Right kidney (tissue), 1 donor: ENCODE measurements at regions not wholly inside any gene's neighbourhood (a gene's known extent, or its start where the extent isn't known, plus 50 kb on each side); places are given as distances from the start of the nearest gene placed in this dataset.
"Not testable (repeated sequence)": the region's sequence is repeated elsewhere in the genome, so short reads cannot be mapped to it uniquely, and the experiment has no call there.

Source experiments
- DNase-seq: peaks from one replicate; pipeline ENCODE4 v3.0.0-alpha.2; 2016

DNA sequence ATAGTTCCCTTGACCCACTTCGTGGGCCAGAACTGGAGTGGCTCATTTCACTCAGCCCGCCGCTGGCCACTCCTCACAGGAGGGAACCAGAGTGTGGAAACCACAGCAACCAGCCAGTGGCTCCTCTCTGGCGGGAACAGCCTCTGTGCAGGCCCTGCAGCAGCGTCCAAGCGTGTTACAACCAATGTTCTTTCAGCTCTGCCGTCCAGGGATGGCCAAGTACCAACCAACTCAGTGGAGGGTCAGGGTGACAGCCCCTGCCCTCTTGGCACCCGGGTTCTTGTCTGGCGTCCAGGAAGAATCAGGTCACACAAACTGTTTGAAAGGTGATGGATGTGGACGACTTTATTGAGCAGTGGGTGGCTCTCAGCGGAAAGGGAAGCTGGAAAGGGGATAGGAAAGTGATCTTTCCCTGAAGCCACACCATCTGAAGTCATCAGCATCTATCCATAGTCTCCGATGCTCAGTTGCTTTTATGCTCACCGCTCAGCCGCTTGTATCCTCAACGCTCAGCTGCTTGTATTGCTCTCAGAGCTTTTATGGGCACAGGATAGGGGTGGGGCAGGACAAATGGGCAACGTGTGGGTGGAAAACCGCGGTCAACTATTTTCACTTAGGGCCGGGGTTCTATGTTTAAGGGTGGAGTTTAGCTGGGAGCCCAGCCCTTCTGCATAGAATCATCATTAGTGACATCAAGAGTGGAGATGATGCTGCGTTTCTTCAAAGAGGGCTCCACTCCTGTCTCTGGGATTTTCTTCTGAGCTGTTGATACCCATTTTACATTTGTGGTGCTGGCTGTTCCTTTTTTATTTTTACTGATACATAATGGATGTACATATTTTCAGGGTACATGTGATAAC lies 250.2 kb downstream of the RRAGC start:
- no peak for DNase-seq

GRCh38 chr1:38608202-38608864 lies 251.2 kb downstream of the RRAGC start:
- DNase-seq = peak; percentile 57

GRCh38 chr1:38607526-38607925 lies 252.0 kb downstream of the RRAGC start:
- no peak for DNase-seq

DNA sequence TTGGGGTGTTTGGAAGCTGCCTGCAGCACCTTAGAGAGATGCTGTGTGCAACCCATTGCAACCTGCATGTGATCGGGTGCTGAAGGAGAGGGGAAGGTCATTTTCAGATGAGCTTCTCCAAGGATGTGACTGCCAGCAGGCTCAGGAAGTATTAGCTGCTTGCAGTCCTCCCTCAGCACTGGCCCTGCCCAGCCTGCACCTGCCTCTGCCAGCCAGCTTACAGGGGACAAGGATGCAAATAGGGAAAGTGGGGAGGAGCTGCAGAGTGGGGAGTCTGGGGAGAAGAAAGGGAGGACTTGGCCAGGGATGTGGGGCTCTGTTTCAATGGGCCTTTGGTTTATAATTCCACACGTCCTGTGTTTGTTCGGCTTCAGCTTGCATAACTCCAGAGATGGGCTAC lies 254.5 kb downstream of the RRAGC start:
- DNase-seq = no peak

DNA sequence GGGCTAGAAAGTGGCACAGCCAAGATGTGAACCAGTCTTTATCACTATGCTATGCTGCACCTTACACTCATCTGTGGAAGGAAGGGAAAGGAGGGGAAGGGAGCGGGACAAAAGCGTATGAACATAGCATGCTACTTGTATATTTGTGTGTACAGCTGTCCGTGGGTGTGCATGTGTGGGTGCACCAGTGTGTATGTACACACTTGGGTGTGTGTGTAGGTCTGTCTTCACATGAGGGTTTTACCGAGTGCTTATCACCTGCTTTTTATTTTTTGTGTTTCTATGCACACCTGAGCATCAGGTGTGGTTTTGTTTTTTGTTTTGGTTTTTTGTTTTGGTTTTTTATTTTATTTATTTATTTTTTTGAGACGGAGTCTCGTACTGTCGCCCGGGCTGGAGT lies 255.7 kb downstream of the RRAGC start:
- no peak for DNase-seq

- DNase-seq = no peak
Measured at GRCh38 chr1:38600905-38601304, 258.7 kb downstream of the RRAGC start.

GRCh38 chr1:38600286-38600685 lies 259.3 kb downstream of the RRAGC start:
- no peak for DNase-seq

DNA sequence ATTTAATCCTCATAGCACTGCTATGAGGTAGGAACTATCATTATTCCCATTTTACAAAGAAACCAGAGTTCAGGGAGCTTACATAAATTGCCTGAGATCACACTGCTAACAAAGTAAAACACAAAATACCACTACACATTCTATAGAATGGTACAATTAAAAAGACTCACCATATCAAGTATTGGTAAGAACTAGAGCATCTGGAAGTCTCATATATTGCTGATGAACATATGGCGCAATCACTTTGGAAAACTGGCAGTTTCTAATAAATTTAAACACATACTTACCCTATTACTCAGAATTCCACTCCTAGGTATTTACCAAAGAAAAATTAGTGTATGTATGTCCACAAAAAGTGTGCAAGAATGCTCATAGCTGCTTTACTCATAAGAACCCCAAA lies 261.5 kb downstream of the RRAGC start:
- no peak for DNase-seq

DNA sequence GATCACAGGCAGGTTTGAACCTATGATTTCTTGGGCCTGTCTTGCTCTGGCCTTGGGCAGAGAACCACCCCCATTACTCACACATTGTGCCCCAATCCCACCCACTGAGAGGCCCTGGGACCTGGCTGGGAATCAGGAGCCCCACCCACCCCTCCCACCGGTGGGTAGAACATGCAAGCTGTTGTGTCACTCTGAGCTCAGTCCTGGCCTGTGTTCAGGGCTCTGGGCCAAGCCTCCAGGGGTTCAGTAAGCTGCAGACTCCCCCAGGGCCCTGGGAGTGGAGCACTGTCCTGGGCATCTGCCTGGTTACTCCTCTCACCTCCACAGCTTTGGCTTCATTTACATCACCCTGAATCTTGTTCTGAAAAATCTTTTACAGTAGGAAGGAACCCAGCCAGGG lies 270.5 kb downstream of the RRAGC start:
- no peak for DNase-seq

DNA sequence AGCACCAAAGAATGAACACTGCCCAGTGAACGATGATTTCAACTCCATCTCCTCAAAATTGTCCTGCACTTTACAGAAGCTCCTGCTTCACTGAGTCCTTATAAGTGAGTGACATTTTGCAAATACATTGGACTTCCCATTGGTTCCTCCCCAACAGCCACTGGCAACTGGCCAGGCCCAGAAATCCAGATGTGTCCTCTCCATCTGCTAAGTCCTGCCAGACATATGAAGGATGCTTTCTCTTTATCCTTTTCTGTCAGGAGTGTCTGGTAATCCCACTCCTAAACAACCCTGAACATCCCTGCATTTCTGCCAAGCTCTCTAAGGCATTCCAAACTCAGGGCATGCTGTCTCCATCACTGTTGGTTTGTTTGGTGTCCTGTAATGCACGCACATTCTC lies 271.8 kb downstream of the RRAGC start:
- no peak for DNase-seq

GRCh38 chr1:38586993-38587646 lies 272.5 kb downstream of the RRAGC start:
- peak; percentile 30 for DNase-seq

GRCh38 chr1:38585971-38586370 lies 273.6 kb downstream of the RRAGC start:
- DNase-seq = no peak

DNA sequence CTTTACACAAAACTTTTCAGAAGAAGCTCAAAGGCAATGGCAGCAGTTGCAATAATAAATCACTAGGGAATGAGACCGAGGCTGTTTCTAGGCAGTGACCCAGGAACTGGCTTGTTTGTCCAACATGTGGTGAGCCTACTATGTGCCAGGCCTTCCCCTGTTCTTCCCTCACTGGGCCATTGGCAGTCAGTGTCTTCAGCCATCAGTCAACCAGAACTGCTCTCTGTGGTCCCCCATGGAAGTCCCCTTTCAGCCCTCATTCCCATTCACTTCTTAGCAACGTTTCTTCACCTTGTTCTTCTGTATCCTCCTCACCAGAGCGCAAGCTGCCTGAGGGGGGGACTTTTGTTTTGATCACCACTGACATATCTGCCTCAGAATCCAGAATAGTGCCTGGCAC lies 274.1 kb downstream of the RRAGC start:
- DNase-seq = no peak

DNA sequence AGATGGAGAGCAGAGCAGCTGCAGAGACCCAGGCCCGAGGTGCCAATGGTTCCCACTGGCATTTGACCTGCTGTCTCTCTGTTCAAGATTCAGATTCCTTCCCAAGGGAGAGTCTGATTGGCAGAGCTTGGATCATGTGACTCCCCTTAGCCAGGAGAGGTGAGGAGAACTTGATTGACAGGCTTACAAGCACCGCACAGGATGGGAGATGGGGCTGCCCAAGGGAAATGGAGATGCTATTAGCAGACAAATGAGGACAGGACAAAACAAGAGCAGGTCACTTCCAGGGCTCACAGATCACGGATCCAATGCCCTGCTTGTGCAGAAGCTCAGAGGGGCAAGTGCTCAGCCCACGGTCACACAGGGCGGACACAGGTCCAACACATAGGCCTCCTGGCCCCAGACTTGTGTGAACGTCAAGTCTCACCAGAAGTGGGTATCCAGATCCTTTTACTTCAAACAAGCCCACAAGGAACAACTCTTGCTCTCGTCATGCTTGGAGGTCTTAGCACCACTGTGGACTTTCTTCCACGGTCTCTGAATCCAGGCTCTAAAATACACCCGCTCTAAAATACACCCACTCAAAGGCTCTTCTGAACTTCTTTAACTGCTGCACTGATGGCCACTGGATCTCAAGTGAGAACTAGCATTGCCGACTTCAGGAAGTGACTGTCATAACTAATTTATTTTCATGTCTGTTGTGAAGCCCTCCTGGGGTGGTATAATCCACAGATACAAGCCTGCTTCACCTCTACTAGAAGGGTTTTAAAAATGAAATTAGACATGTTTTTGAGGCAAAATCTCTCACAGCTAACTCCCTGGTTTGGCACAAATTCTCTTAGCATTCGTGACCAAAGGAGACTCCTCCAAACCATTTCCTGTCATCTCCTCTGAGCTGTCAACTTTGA lies 274.9 kb downstream of the RRAGC start:
- DNase-seq = no peak

DNA sequence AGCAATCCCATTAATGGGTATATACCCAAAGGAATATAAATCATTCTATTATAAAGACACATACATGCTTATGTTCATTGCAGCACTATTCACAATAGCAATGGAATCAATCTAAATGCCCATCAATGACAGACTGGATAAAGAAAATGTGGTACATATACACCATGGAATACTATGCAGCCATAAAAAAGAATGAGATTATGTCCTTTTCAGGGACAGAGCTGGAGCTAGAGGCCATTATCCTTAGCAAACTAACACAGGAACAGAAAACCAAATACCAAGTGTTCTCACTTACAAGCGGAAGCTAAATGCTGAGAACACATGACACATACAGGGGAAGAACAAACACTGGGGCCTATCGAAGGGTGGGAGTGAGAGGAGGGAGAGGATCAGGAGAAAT lies 276.3 kb downstream of the RRAGC start:
- DNase-seq = not testable (repeated sequence)

GRCh38 chr1:38581396-38581795 lies 278.2 kb downstream of the RRAGC start:
- DNase-seq = no peak

- no peak for DNase-seq
Measured at GRCh38 chr1:38580594-38580993, 279.0 kb downstream of the RRAGC start.

GRCh38 chr1:38579056-38579455 lies 280.5 kb downstream of the RRAGC start:
- no peak for DNase-seq

DNA sequence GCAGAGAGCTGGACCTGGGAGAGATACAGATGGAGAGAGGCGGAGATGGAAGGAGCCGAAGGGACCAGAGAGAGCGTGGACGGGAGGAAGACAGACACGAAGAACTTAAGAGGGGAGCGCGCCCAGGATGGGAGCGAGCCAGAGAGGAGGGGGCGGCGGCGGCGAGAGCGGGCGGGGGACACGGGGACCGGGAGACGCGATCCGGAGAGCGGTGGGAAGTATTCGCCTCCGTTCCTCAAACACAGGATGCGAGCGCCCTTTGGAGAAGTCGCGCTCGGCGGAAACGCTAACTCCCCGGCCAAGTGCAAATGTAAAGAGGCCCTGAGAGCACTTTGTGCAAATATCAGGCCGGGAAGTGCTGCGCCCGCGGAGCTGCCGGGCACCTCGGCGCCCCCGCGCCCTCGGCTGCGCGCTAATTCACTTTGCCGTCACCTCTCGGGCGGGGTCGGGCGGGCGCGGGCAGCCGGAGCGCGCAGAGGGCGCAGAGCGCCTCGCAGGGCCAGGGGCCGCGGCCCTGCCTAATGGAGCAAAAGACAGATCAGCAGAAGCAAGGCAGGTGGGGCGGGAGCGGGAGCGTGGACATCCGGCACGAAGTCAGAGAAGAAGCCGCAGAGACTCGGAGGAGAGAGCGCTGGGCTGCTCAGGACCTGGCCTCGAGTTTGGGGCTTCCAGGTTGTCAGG lies 281.2 kb downstream of the RRAGC start:
- DNase-seq = peak; percentile 41

- DNase-seq = no peak
Measured at GRCh38 chr1:38577937-38578270, 281.7 kb downstream of the RRAGC start.

- no peak for DNase-seq
Measured at GRCh38 chr1:38577385-38577784, 282.2 kb downstream of the RRAGC start.

DNA sequence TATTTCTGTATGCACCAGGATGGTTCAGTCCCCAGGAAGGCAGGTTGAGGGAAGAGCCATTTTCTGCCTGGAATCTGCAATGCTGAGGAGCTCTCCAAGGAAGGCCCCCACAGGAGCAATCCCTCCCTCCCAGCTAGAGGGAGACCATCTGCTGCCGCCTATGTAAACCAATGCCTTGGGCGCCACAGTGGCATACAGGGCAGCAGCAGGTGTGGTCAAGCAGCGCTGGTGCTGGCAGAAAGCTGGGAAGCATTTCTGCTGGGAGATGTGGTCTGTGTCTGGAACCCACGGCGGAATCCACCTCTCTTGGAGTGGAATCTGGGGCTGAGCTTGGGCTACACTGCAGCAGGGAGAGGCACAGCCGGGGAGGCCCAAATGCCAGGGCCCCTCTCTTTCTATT lies 283.3 kb downstream of the RRAGC start:
- DNase-seq = no peak
